ENCODE measurements at regions not wholly inside any gene's neighbourhood (a gene's known extent, or its start where the extent isn't known, plus 50 kb on each side); places are given as distances from the start of the nearest gene placed in this dataset.

GRCh38 chr2:195489101-195489500 lies 167.9 kb upstream of the SLC39A10 start:
- no peak overlapping the region for H3K27ac Mint-ChIP-seq
- TF ChIP-seq, protein P1, sequence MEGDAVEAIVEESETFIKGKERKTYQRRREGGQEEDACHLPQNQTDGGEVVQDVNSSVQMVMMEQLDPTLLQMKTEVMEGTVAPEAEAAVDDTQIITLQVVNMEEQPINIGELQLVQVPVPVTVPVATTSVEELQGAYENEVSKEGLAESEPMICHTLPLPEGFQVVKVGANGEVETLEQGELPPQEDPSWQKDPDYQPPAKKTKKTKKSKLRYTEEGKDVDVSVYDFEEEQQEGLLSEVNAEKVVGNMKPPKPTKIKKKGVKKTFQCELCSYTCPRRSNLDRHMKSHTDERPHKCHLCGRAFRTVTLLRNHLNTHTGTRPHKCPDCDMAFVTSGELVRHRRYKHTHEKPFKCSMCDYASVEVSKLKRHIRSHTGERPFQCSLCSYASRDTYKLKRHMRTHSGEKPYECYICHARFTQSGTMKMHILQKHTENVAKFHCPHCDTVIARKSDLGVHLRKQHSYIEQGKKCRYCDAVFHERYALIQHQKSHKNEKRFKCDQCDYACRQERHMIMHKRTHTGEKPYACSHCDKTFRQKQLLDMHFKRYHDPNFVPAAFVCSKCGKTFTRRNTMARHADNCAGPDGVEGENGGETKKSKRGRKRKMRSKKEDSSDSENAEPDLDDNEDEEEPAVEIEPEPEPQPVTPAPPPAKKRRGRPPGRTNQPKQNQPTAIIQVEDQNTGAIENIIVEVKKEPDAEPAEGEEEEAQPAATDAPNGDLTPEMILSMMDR (IDR thresholded peaks at IDR 0.05; ENCODE audit: unreplicated experiment in 3 of 3) = no peak
- H3K36me3 Mint-ChIP-seq (ENCODE audit: low read depth) = no peaks in the 10 kb centered on the region
- no peak overlapping the region for H3K4me3 Mint-ChIP-seq
- no peaks in the 10 kb centered on the region for H3K27me3 Mint-ChIP-seq (ENCODE audit: low read depth)
- peaks cover 20% of the 10 kb centered on the region for H3K4me1 Mint-ChIP-seq
- H3K9me3 Mint-ChIP-seq = no peaks in the 10 kb centered on the region

DNA sequence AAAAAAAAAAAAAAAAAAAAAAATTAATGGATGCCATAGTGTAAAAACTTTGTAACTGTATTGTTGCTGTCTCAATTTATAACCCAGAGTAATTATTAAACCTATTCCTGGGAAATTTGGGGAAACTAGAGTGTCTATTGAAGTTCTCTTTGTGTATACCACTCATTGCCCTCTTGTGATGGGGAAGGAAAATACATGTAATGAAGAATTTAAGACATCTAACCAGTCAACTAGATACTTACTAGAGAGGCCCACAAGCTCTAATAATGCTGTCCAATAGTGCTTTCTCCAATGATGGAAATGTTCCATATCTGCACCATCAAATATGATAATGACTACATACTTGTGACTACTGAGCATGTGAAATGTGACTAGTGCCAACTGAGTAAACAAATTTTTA lies 168.5 kb upstream of the SLC39A10 start:
- Mint-ChIP-seq H3K4me3 (no peak overlapping the region), H3K27ac (no peak overlapping the region), H3K4me1 (peaks cover 20% of the 10 kb centered on the region), H3K36me3 (ENCODE audit: low read depth) (no peaks in the 10 kb centered on the region), H3K9me3 (no peaks in the 10 kb centered on the region), H3K27me3 (ENCODE audit: low read depth) (no peaks in the 10 kb centered on the region)
- TF ChIP-seq, protein P1 (IDR thresholded peaks at IDR 0.05; ENCODE audit: unreplicated experiment in 3 of 3) = no peak

GRCh38 chr2:195486987-195487644 lies 169.9 kb upstream of the SLC39A10 start:
- peaks cover 20% of the 10 kb centered on the region for H3K4me1 Mint-ChIP-seq
- no peaks in the 10 kb centered on the region for H3K27me3 Mint-ChIP-seq (ENCODE audit: low read depth)
- TF ChIP-seq, protein P1 (IDR thresholded peaks at IDR 0.05; ENCODE audit: unreplicated experiment in 3 of 3) = no peak
- no peaks in the 10 kb centered on the region for H3K9me3 Mint-ChIP-seq
- no peak overlapping the region for H3K27ac Mint-ChIP-seq
- H3K36me3 Mint-ChIP-seq (ENCODE audit: low read depth) = no peaks in the 10 kb centered on the region
- H3K4me3 Mint-ChIP-seq = no peak overlapping the region

GRCh38 chr2:195486520-195486919 lies 170.5 kb upstream of the SLC39A10 start:
- no peak overlapping the region for H3K4me3 Mint-ChIP-seq
- H3K27me3 Mint-ChIP-seq (ENCODE audit: low read depth) = no peaks in the 10 kb centered on the region
- TF ChIP-seq, protein P1 (IDR thresholded peaks at IDR 0.05; ENCODE audit: unreplicated experiment in 3 of 3) = no peak
- peaks cover 20% of the 10 kb centered on the region for H3K4me1 Mint-ChIP-seq
- no peaks in the 10 kb centered on the region for H3K36me3 Mint-ChIP-seq (ENCODE audit: low read depth)
- H3K27ac Mint-ChIP-seq = no peak overlapping the region
- no peaks in the 10 kb centered on the region for H3K9me3 Mint-ChIP-seq

DNA sequence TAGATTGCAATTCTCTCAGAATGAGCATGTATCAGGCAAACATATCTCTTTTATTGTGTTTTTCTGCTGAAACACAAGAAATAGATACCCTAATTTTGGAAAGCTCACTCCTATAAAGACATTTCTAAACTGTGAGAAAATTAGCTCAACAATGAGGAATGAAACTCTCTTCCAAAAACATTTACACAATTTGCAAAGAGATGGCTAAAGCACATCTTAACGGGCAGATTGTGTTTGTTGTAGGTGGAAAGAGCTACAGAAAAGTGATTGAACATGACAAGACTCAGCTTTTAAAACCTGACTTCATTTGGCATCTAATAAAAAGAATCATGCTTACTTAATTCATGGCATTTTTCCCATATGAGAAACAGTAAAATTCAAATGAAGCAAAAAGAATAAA lies 175.0 kb upstream of the SLC39A10 start:
- TF ChIP-seq, protein P1 (IDR thresholded peaks at IDR 0.05; ENCODE audit: unreplicated experiment in 3 of 3) = no peak
- H3K4me3 Mint-ChIP-seq = no peak overlapping the region
- no peaks in the 10 kb centered on the region for H3K9me3 Mint-ChIP-seq
- H3K27me3 Mint-ChIP-seq (ENCODE audit: low read depth) = no peaks in the 10 kb centered on the region
- no peaks in the 10 kb centered on the region for H3K36me3 Mint-ChIP-seq (ENCODE audit: low read depth)
- no peak overlapping the region for H3K27ac Mint-ChIP-seq
- peaks cover 9% of the 10 kb centered on the region for H3K4me1 Mint-ChIP-seq

DNA sequence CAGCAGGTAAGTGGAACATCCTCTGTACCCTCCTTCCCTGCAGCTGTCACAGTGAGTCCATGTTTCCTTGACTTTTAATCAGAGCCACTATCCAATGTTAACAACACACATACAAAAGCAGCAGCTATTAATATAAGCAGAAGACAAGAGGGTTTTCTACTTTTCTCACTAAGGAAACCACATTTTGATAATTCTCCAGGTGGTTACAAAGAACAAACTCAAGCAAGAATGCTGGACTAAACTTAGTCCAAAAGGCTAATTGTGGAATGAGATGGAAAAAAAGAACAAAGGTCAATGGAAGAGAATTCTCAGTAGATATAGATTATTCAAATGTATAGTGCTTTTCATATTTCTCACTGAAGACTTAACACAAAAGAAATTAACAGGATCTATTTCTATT lies 176.9 kb upstream of the SLC39A10 start:
- Mint-ChIP-seq H3K36me3 (ENCODE audit: low read depth) (no peaks in the 10 kb centered on the region), H3K27ac (no peak overlapping the region), H3K4me1 (peaks cover 3% of the 10 kb centered on the region), H3K9me3 (no peaks in the 10 kb centered on the region), H3K27me3 (ENCODE audit: low read depth) (no peaks in the 10 kb centered on the region), H3K4me3 (no peak overlapping the region)
- TF ChIP-seq, protein P1 (IDR thresholded peaks at IDR 0.05; ENCODE audit: unreplicated experiment in 3 of 3) = no peak
